ENCODE measurements at regions not wholly inside any gene's neighbourhood (a gene's known extent, or its start where the extent isn't known, plus 50 kb on each side); places are given as distances from the start of the nearest gene placed in this dataset.

DNA sequence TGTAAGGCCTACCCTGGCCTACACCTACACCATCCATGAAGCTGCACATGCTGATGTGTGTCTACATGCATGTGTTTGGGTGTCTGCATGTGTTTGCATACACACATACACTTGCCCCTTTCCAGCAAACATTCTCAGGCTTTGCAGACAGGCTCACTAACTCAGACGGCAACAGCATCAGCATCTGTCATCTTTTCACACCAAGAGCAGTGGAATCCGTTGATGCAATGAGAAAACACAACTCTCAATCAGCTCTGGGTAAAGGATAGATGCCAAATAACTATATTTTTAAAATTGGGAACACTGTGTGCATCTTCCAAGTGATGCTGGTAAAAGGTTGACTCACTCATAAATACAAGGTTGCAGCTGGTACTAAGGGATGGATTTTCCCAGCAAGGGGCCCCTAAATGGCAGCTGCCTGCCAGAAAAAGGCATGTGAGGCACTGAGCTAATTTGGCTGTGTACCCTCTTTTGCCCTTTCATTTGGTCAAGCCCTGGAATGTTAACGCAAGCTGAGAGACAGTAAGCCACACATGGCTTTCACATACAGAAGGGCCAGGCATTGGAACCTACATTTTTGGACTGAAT lies 296.3 kb upstream of the NPSR1 start:
- TF ChIP-seq, protein P1, sequence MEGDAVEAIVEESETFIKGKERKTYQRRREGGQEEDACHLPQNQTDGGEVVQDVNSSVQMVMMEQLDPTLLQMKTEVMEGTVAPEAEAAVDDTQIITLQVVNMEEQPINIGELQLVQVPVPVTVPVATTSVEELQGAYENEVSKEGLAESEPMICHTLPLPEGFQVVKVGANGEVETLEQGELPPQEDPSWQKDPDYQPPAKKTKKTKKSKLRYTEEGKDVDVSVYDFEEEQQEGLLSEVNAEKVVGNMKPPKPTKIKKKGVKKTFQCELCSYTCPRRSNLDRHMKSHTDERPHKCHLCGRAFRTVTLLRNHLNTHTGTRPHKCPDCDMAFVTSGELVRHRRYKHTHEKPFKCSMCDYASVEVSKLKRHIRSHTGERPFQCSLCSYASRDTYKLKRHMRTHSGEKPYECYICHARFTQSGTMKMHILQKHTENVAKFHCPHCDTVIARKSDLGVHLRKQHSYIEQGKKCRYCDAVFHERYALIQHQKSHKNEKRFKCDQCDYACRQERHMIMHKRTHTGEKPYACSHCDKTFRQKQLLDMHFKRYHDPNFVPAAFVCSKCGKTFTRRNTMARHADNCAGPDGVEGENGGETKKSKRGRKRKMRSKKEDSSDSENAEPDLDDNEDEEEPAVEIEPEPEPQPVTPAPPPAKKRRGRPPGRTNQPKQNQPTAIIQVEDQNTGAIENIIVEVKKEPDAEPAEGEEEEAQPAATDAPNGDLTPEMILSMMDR (IDR thresholded peaks at IDR 0.05; ENCODE audit: low read depth, low read length), result no peak
- H3K4me3 ChIP-seq (ENCODE audit: low read depth, low read length), result no peak overlapping the region
- DNase-seq (ENCODE audit: low read depth, low spot score), result peak; percentile 22
- in situ Hi-C loops (cut with HindIII; ENCODE audit: low sequenced_read_pairs), result no loop called here

DNA sequence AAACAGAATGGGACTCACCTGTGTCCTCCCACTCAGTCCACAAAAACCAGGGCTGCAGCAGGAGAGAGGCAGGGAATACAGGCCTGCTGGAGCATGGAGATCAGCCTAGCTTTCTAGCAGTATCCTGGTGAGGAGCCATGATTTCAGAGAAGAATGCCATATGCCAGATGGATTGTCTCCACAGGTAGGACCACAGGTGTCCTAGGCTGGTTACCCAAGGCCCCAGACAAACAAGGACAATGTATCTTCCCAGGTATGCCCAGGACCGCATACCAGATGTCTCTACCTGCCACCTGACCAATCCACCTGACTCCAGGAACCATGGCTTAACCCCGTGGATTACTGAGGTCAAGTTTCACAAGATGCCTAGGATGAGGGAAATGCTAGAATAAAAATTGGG lies 295.4 kb upstream of the NPSR1 start:
- in situ Hi-C loops (cut with HindIII; ENCODE audit: low sequenced_read_pairs), result no loop called here
- no peak overlapping the region for H3K4me3 ChIP-seq (ENCODE audit: low read depth, low read length)
- TF ChIP-seq, protein P1 (IDR thresholded peaks at IDR 0.05; ENCODE audit: low read depth, low read length), result no peak
- DNase-seq (ENCODE audit: low read depth, low spot score), result no peak

DNA sequence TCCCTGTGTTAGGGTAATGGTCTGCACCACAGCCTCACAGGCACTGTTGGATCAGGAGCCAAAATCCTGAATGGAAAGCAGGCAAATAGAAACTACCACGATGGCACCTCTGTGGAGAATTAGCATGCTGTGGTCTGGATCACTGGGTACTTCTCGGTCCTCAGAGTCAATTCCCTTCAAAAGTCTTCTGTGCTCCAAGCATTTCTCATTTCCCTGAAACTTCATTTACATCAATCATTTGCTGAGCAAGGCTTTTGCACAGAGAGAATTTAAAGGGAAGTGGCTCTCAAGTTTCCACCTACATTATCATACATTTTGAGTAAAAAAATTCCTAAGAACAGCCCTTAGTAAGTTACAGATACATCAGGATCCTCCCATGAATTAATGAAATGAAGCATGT lies 293.9 kb upstream of the NPSR1 start:
- TF ChIP-seq, protein P1 (IDR thresholded peaks at IDR 0.05; ENCODE audit: low read depth, low read length), result no peak
- DNase-seq (ENCODE audit: low read depth, low spot score), result no peak
- H3K4me3 ChIP-seq (ENCODE audit: low read depth, low read length), result no peak overlapping the region
- in situ Hi-C loops (cut with HindIII; ENCODE audit: low sequenced_read_pairs), result no loop called here

DNA sequence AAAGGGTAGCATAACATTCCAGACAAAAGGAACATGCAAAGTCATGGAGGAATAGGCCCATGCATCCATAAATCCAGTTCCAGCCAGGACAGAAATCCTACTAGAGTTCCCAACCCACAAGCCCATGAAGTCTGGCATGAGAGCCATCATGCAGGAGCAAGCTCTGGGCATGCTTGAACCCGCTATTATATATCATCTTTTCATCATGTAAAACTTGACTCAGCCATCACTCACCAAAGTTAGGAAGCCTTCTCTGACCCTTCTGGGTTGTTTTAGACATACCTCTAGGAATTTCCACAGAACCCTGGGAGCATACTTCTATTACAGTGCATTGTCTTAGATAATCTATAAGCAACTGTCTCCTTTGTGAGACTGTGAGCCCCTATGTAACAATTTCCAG lies 293.0 kb upstream of the NPSR1 start:
- TF ChIP-seq, protein P1 (IDR thresholded peaks at IDR 0.05; ENCODE audit: low read depth, low read length), result no peak
- in situ Hi-C loops (cut with HindIII; ENCODE audit: low sequenced_read_pairs), result no loop called here
- no peak for DNase-seq (ENCODE audit: low read depth, low spot score)
- H3K4me3 ChIP-seq (ENCODE audit: low read depth, low read length), result no peak overlapping the region

DNA sequence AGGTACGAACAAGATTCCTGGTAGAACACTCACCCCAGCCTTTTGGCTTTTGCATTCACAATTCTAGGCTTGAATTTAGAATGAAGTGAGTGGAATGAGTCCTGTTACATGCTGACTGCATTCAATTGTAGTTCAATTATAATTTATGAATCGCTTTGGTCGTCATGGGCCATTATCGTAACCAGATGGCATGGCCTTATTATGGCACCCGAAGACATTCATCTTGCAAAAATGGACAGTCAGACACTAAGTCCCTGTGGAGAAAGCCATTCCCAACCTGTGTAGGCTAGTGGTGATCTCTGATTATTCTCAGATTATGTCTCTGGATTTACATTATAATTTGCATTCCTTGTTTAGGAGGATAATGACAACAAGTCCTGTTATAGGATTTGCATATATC lies 292.4 kb upstream of the NPSR1 start:
- in situ Hi-C loops (cut with HindIII; ENCODE audit: low sequenced_read_pairs), result no loop called here
- no peak for DNase-seq (ENCODE audit: low read depth, low spot score)
- TF ChIP-seq, protein P1 (IDR thresholded peaks at IDR 0.05; ENCODE audit: low read depth, low read length), result no peak
- no peak overlapping the region for H3K4me3 ChIP-seq (ENCODE audit: low read depth, low read length)

DNA sequence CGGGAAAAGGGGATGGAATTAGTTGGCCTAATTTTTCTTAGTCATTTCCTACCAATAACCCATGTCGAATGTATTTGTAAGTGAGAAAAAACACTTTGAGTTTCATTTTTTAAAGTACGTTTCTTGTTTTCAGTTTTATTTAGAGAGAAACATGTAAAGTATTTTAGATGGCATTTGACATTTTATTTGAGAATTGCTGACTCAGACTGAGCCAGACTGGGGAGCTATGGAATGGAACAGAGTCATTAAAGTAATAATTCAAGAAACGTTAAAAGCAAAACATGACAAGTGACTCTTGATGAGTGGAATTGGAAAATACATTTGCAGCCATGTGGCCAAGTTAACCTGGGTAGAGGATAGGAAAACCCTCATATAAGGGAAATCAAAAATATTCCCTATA lies 286.1 kb upstream of the NPSR1 start:
- TF ChIP-seq, protein P1 (IDR thresholded peaks at IDR 0.05; ENCODE audit: low read depth, low read length), result no peak
- no peak overlapping the region for H3K4me3 ChIP-seq (ENCODE audit: low read depth, low read length)
- DNase-seq (ENCODE audit: low read depth, low spot score), result no peak
- in situ Hi-C loops (cut with HindIII; ENCODE audit: low sequenced_read_pairs), result no loop called here

DNA sequence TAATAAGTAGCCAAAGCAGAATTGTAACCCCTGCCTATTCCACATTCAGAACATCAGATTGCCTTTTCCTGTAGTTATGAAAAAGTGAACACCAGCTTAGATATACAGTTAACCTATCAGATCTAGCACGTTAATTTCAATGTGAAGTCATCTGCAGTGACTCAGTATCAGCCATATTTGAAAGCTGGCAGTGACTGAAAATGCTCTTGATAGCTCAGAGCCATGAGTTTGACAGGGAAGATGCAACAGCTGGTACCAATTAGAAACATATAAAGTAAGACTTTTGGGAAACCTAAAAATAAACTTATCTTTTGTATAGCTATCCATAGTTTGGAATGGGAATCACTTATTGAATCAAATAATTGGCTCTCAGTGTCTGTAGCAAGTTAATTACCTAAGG lies 284.1 kb upstream of the NPSR1 start:
- DNase-seq (ENCODE audit: low read depth, low spot score), result no peak
- in situ Hi-C loops (cut with HindIII; ENCODE audit: low sequenced_read_pairs), result no loop called here

More for the DNA sequence above, 284.1 kb upstream of the NPSR1 start:
- TF ChIP-seq, protein P1 (IDR thresholded peaks at IDR 0.05; ENCODE audit: low read depth, low read length), result no peak
- H3K4me3 ChIP-seq (ENCODE audit: low read depth, low read length), result no peak overlapping the region

Measured in astrocyte of the spinal cord (primary cell).